ENCODE measurements at regions not wholly inside any gene's neighbourhood (a gene's known extent, or its start where the extent isn't known, plus 50 kb on each side); places are given as distances from the start of the nearest gene placed in this dataset.

GRCh38 chr21:43317254-43317748, 109.6 kb downstream of the SIK1 start:
- TF ChIP-seq CTCF (IDR thresholded peaks at IDR 0.05; ENCODE audit: poor library complexity) = no peak
- TF ChIP-seq EZH2 (IDR thresholded peaks at IDR 0.05; ENCODE audit: borderline replicate concordance) = no peak
- no peak for TF ChIP-seq EZH2phosphoT487 (IDR thresholded peaks at IDR 0.05; ENCODE audit: low read depth, severe bottlenecking, unreplicated experiment)
